HFF-Myc (cell line): ENCODE measurements at regions not wholly inside any gene's neighbourhood (a gene's known extent, or its start where the extent isn't known, plus 50 kb on each side); places are given as distances from the start of the nearest gene placed in this dataset.

Source experiments
- DNase-seq: peaks from one replicate; pipeline ENCODE4 v3.0.0-alpha.2; 2011; ENCODE audit warnings: low read depth; ENCODE audit errors: extremely low read depth
- H3K4me3 ChIP-seq: replicated peaks from 2 replicates; pipeline ENCODE4 v1.5.1; 2011; ENCODE audit warnings: low read depth, mild to moderate bottlenecking, control low read depth, low read length
- TF ChIP-seq, protein P1 (sequence below): IDR thresholded peaks from 2 replicates; pipeline ENCODE4 v1.5.1; 2012; ENCODE audit warnings: mild to moderate bottlenecking, low read depth, low read length, control low read depth; ENCODE audit errors: missing control alignments

DNA sequence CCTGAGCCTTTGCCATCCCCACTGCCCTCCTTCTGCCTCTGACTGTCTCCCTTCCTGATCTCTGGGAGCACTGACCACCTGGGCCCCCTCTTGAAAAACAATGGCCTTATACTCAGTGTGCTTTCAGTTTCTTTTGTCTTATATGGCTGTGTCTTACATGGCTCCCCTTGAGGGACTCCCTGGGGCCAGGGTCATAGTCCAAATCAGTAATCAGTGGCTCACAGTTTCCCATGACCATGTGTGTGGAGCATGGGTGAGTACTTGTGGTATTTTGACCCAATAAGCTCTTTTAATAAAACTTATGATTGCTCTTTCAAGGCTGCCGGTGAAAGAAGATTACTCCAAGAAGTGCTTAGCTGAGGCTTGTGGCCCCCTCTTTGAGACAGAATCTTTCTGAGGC is 62.4 kb upstream of the PCBD1 start:
- DNase-seq = no peak
- TF ChIP-seq, protein P1, sequence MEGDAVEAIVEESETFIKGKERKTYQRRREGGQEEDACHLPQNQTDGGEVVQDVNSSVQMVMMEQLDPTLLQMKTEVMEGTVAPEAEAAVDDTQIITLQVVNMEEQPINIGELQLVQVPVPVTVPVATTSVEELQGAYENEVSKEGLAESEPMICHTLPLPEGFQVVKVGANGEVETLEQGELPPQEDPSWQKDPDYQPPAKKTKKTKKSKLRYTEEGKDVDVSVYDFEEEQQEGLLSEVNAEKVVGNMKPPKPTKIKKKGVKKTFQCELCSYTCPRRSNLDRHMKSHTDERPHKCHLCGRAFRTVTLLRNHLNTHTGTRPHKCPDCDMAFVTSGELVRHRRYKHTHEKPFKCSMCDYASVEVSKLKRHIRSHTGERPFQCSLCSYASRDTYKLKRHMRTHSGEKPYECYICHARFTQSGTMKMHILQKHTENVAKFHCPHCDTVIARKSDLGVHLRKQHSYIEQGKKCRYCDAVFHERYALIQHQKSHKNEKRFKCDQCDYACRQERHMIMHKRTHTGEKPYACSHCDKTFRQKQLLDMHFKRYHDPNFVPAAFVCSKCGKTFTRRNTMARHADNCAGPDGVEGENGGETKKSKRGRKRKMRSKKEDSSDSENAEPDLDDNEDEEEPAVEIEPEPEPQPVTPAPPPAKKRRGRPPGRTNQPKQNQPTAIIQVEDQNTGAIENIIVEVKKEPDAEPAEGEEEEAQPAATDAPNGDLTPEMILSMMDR = no peak
- no peak overlapping the region for H3K4me3 ChIP-seq

DNA sequence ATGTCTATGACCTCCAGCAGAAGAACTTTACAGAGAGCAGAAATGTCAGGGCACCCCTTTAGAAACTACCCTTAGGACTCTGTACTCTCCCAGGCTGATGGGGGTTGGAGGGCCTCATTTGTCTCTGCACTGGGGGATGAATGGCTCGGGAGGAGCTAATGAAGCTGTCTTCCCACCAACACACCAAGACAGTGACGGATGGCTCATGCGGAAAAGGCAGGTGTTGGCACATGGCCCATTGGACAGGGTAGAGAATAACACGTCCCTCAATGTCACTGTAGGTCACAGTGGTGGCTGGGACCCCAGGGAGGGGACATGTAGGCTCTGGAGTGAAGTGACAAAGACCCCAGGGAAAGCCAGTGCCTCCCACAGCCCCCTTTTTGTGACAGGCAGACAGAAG is 64.0 kb upstream of the PCBD1 start:
- no peak for DNase-seq
- TF ChIP-seq, protein P1 = no peak
- no peak overlapping the region for H3K4me3 ChIP-seq

DNA sequence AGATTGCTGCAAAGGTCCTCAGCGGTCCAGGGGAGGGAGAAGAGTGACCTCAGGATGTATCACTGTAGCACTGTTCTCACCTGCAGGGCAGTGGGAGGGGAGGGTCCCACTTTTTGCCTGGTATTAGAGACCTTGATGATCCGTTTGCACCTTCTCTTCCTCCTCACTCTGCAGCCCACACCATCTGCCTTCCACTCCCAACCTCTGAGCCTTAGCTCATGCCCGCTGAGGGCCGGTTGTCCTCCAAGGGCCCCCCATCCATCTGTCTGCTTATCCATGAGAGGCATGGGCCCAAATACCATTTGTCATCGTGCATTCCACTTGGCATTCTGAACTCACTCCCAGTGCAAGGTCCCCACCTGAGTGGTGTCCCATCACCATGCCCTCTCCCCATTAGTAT is 64.6 kb upstream of the PCBD1 start:
- DNase-seq = no peak
- TF ChIP-seq, protein P1 = no peak

DNA sequence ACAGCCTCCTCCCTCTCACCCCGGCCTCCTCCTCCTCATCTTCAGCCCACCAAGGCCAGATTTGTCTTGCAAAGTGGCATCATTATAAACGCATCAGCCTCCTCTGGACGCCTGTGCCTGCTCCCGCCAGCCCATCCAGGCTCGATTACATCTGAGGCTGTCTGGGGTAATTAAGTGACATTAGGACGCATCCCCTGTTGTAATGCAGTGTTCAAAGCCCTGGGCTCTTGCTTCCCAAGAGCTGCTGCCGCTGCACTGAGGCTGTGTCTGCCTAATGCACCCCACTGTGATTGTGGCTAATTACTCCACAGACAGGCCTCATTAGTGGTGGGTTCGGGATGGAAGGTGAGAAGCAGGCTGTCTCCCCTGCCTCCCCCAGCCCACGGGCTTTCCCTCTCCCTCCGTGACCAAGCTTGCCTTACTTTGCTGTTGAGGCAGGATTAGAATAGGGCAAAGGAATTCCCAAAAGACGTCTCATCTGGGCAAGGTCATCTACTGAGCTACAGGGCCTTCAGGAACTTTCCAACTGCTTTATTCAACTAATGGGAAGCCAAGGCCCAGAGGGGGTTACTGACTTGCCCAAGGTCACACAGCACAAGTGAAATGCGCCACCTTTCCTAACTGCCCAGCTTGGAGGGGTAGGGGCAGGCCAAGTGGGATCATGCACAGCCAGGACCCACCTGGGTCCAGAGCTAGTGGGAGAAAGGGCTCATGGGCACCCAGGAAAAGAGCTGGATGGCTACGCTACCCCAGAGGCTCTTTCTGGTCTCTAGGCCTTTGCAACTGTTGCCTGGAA is 66.2 kb upstream of the PCBD1 start:
- TF ChIP-seq, protein P1 = no peak
- DNase-seq = no peak
- H3K4me3 ChIP-seq = no peak overlapping the region

More for the DNA sequence above, 64.6 kb upstream of the PCBD1 start:
- H3K4me3 ChIP-seq = no peak overlapping the region

DNA sequence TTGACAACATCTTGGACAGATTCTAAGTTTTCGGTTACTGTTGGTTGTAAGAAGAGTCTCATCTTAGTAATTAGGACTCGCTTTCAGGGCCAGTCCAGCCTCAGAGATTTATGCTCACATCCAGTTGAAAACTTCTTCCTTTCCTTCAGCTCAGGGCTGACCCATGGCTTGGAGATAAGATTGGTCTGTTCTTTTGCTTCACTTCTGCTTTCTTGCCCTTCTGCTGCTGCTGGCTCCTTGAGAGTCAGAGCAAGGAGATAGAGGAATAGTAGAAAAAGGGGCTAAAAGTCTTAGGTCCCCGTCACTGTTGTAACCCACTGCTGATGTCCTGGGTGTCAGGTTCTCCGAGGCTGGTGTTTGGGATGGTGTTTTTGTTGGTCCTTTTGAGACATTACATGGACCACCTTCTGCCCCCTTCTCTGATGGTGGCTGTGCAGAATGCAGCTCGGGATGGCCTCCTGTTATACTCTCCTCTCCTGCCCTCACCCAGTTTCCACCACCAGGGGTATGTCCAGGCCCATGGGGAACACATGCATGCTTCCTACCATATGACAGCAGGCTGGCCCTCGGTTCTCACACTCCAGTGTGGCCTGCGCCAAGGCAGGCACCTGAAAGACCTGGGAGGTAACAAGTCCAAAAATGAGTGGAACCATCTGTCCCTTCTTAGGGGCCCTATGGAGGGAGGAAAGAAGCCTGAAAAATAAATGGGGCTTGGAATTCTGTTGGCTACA is 67.8 kb upstream of the PCBD1 start:
- no peak overlapping the region for H3K4me3 ChIP-seq
- no peak for DNase-seq
- TF ChIP-seq, protein P1 = peak; percentile 16

DNA sequence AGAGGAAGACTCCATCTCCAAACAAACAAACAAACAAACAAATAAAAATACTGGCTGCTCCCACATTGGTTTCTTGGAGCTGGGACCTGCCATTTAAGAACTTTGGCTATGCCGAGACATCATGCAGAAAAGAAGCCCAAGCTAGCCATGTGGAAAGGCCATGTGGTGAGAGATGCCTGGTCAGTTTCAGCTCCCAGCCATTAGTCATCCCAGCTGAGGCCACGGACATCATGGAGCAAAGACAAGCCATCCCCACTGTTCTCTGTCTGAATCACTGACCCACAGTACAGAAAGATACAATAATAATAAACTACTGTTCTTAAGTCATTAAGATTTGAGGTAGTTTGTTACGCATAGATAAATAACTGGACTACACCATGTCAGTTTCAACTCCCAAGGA is 70.0 kb upstream of the PCBD1 start:
- no peak overlapping the region for H3K4me3 ChIP-seq
- no peak for DNase-seq
- TF ChIP-seq, protein P1 = no peak

DNA sequence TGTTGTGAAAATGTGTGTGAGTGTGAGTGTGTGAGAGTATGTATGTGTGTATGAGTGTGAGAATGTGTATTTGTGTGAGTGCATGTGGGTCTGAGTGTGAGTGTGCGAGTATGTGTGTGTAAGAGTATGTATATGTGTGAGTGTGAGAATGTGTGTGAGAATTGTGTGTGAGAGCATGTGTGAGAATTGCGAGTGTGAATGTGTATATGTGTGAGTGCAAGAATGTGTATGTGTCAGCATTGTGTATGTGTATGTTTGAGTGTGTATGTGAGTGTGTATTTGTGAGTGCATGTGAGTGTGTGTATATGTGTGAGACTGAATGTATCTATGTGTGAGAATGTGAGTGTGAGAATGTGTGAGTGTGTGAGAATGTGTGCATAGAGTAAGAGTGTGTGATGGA is 72.0 kb upstream of the PCBD1 start:
- no peak overlapping the region for H3K4me3 ChIP-seq
- DNase-seq = no peak
- TF ChIP-seq, protein P1 = no peak
